ENCODE measurements at regions not wholly inside any gene's neighbourhood (a gene's known extent, or its start where the extent isn't known, plus 50 kb on each side); places are given as distances from the start of the nearest gene placed in this dataset.

DNA sequence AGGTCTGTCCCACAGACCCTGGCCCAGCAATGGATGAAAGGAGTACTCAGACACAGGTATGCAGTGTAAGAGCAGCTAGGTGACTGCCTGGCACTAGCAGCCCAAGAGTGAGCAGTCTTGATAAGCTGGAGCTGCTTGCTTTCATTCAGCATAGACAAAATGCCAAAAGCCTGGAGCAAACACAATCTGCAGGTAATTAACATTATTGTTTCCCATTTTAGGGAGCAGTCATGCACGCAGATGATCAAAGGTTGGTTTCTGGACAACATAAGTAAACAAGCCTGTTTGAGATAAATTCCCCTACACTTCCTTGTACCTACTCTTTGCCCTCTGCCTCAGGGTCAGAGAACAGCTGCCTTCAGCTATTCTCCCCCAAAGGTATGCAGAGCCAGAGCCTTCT lies 73.7 kb upstream of the MSTN start:
- Histone ChIP-seq H3K9me3 (peaks cover 0 to 12% of the 10 kb centered on the region in 2 donors), H3K36me3 (no peaks in the 10 kb centered on the region), H3K4me3 (no peak overlapping the region), H3K27me3 (no peaks in the 10 kb centered on the region), H3K4me1 (peaks cover 0 to 5% (median 0%) of the 10 kb centered on the region in 4 donors), H3K27ac (peak overlapping the region; percentile 32 to 55 (median 38))
- DNase-seq, result peak; percentile 23
- in situ Hi-C loops (cut with MboI; ENCODE audit: low pct_ligation_motif_present in 1 of 4, low pct_unique_long_range_greater_than_20kb in 1 of 4, low sequenced_read_pairs in 3 of 4), result no loop called here
- intact Hi-C loops (cut with DNase I; ENCODE audit: low total_unique reads), result no loop called here
- 60 to 78% methylated on average over 1 of the region's 1 CpG for WGBS, 2 donors (ENCODE audit: low coverage in 1 of 2)
- peak in 2 of 3 donors; percentile 21 to 30 for TF ChIP-seq POLR2AphosphoS5 (IDR thresholded peaks at IDR 0.05)
- no peak for TF ChIP-seq EP300 (IDR thresholded peaks at IDR 0.05; ENCODE audit: low read depth)
- TF ChIP-seq, protein P1, sequence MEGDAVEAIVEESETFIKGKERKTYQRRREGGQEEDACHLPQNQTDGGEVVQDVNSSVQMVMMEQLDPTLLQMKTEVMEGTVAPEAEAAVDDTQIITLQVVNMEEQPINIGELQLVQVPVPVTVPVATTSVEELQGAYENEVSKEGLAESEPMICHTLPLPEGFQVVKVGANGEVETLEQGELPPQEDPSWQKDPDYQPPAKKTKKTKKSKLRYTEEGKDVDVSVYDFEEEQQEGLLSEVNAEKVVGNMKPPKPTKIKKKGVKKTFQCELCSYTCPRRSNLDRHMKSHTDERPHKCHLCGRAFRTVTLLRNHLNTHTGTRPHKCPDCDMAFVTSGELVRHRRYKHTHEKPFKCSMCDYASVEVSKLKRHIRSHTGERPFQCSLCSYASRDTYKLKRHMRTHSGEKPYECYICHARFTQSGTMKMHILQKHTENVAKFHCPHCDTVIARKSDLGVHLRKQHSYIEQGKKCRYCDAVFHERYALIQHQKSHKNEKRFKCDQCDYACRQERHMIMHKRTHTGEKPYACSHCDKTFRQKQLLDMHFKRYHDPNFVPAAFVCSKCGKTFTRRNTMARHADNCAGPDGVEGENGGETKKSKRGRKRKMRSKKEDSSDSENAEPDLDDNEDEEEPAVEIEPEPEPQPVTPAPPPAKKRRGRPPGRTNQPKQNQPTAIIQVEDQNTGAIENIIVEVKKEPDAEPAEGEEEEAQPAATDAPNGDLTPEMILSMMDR (IDR thresholded peaks at IDR 0.05), result no peak
- no peak for TF ChIP-seq POLR2A (IDR thresholded peaks at IDR 0.05)

- Histone ChIP-seq H3K27me3 (no peaks in the 10 kb centered on the region), H3K9me3 (no peaks in the 10 kb centered on the region), H3K4me3 (no peak overlapping the region), H3K4me1 (peaks cover 0 to 20% (median 8%) of the 10 kb centered on the region in 4 donors), H3K27ac (no peak overlapping the region), H3K36me3 (no peaks in the 10 kb centered on the region)
- DNase-seq, result no peak
- in situ Hi-C loops (cut with MboI; ENCODE audit: low pct_ligation_motif_present in 1 of 4, low pct_unique_long_range_greater_than_20kb in 1 of 4, low sequenced_read_pairs in 3 of 4) (no loop called here), intact Hi-C loops (cut with DNase I; ENCODE audit: low total_unique reads) (no loop called here)
- TF ChIP-seq, protein P1 (IDR thresholded peaks at IDR 0.05), result no peak
- TF ChIP-seq POLR2AphosphoS5 (IDR thresholded peaks at IDR 0.05) (no peak), EP300 (IDR thresholded peaks at IDR 0.05; ENCODE audit: low read depth) (no peak), POLR2A (IDR thresholded peaks at IDR 0.05) (no peak)
- 62 to 79% methylated on average over 1 of the region's 1 CpG for WGBS, 2 donors (ENCODE audit: low coverage in 1 of 2)
Measured at GRCh38 chr2:190129421-190130199, 67.1 kb upstream of the MSTN start.

- Histone ChIP-seq H3K4me1 (peaks cover 0 to 20% (median 8%) of the 10 kb centered on the region in 4 donors), H3K36me3 (no peaks in the 10 kb centered on the region), H3K9me3 (no peaks in the 10 kb centered on the region), H3K27ac (peak overlapping the region in 2 of 4 donors; percentile 30 to 34), H3K27me3 (no peaks in the 10 kb centered on the region), H3K4me3 (no peak overlapping the region)
- DNase-seq, result no peak
- TF ChIP-seq EP300 (IDR thresholded peaks at IDR 0.05; ENCODE audit: low read depth) (no peak), POLR2A (IDR thresholded peaks at IDR 0.05) (no peak), POLR2AphosphoS5 (IDR thresholded peaks at IDR 0.05) (no peak)
- TF ChIP-seq, protein P1 (IDR thresholded peaks at IDR 0.05), result no peak
- intact Hi-C loops (cut with DNase I; ENCODE audit: low total_unique reads), result no loop called here
- in situ Hi-C loops (cut with MboI; ENCODE audit: low pct_ligation_motif_present in 1 of 4, low pct_unique_long_range_greater_than_20kb in 1 of 4, low sequenced_read_pairs in 3 of 4), result no loop called here
Measured at GRCh38 chr2:190127651-190128050, 65.1 kb upstream of the MSTN start.

- no peaks in the 10 kb centered on the region for H3K36me3 ChIP-seq
- H3K9me3 ChIP-seq, result no peaks in the 10 kb centered on the region
- TF ChIP-seq, protein P1 (IDR thresholded peaks at IDR 0.05), result no peak
- TF ChIP-seq POLR2A (IDR thresholded peaks at IDR 0.05), result no peak
- TF ChIP-seq POLR2AphosphoS5 (IDR thresholded peaks at IDR 0.05), result no peak
- no peak for TF ChIP-seq EP300 (IDR thresholded peaks at IDR 0.05; ENCODE audit: low read depth)
- intact Hi-C loops (cut with DNase I; ENCODE audit: low total_unique reads), result no loop called here
- no peak overlapping the region for H3K4me3 ChIP-seq
- peaks cover 0 to 20% (median 8%) of the 10 kb centered on the region in 4 donors for H3K4me1 ChIP-seq
- no peak overlapping the region for H3K27ac ChIP-seq
- in situ Hi-C loops (cut with MboI; ENCODE audit: low pct_ligation_motif_present in 1 of 4, low pct_unique_long_range_greater_than_20kb in 1 of 4, low sequenced_read_pairs in 3 of 4), result no loop called here
- H3K27me3 ChIP-seq, result no peaks in the 10 kb centered on the region
- no peak for DNase-seq
Measured at GRCh38 chr2:190126798-190127197, 64.3 kb upstream of the MSTN start.

All from transverse colon (tissue), 4 donors.